K562 (cell line): ENCODE measurements at regions not wholly inside any gene's neighbourhood (a gene's known extent, or its start where the extent isn't known, plus 50 kb on each side); places are given as distances from the start of the nearest gene placed in this dataset.

Source experiments
- BCL6 ChIP-seq: fragments of 250-450 bp; sonication (Bioruptor Pico); IDR thresholded peaks from 2 replicates; pipeline ENCODE4 v1.4.0; 2020
- BRCA1 ChIP-seq, 2 experiments: fragments of 450-650 bp in 1 of 2; sonication (generic) in 1 of 2; formaldehyde crosslinking in 1 of 2; IDR thresholded peaks; 2 replicates each; pipeline versions ENCODE4 v1.5.0 to v1.6.1; 2017 to 2020; ENCODE audit warnings: mild to moderate bottlenecking in 1 of 2, missing genetic modification reagents in 1 of 2
- E2F3 ChIP-seq: fragments of 250-450 bp; sonication (Bioruptor Pico); IDR thresholded peaks from 2 replicates; pipeline ENCODE4 v1.4.0; 2020; ENCODE audit warnings: mild to moderate bottlenecking
- JUN ChIP-seq, 2 experiments: sonication (generic) in 1 of 2; formaldehyde crosslinking in 1 of 2; IDR thresholded peaks; 2 replicates each; pipeline versions ENCODE4 v1.6.1 to v1.8.0; 2012 to 2022; ENCODE audit warnings: borderline replicate concordance in 2 of 2, mild to moderate bottlenecking in 2 of 2, improper control_type of control experiment in 1 of 2, low read depth in 1 of 2, low read length in 1 of 2, missing genetic modification reagents in 1 of 2
- KDM4B ChIP-seq, 2 experiments: fragments of 450-650 bp in 1 of 2; sonication (generic) in 1 of 2; IDR thresholded peaks; 2 replicates each; pipeline ENCODE4 v1.6.1; 2016 to 2017; ENCODE audit warnings: borderline replicate concordance in 2 of 2, antibody characterized with exemption in 1 of 2, low read depth in 1 of 2, mild to moderate bottlenecking in 1 of 2
- POLR2A ChIP-seq: fragments of 450-650 bp; conservative IDR thresholded peaks from 2 replicates; pipeline ENCODE4 v1.6.1; 2016
- POLR2AphosphoS2 ChIP-seq: IDR thresholded peaks from 2 replicates; pipeline ENCODE4 v1.6.1; 2012; ENCODE audit warnings: low read length, improper control_type of control experiment
- ZC3H11A ChIP-seq: IDR thresholded peaks from 2 replicates; pipeline ENCODE4 v1.6.1; 2012; ENCODE audit warnings: low read depth, low read length, improper control_type of control experiment
- ZNF644 ChIP-seq: fragments of 200-800 bp; sonication (Bioruptor generic); IDR thresholded peaks from 2 replicates; pipeline ENCODE4 v1.6.1; 2016; ENCODE audit warnings: low read depth, missing genetic modification characterization, missing compliant biosample characterization
- ZNF75A ChIP-seq: fragments of 450-650 bp; formaldehyde crosslinking; IDR thresholded peaks from 2 replicates; pipeline ENCODE4 v1.4.0; 2020; ENCODE audit warnings: mild to moderate bottlenecking
- TF ChIP-seq, protein P1 (sequence below), 3 experiments: IDR thresholded peaks in 2 of 3; conservative IDR thresholded peaks in 1 of 3; 2 replicates each; pipeline ENCODE4 v1.5.1; 2011 to 2012; ENCODE audit warnings: low read length in 3 of 3, mild to moderate bottlenecking in 3 of 3, control low read depth in 2 of 3, improper control_type of control experiment in 1 of 3, inconsistent platforms in 1 of 3, low read depth in 1 of 3, mixed read lengths in 1 of 3, moderate library complexity in 1 of 3; ENCODE audit not compliant: insufficient read depth in 2 of 3
- TF ChIP-seq, protein P2 (sequence below): fragments of 150-350 bp; IDR thresholded peaks from 2 replicates; pipeline ENCODE4 v1.6.1; 2014; ENCODE audit warnings: low read depth, mild to moderate bottlenecking, low read length, borderline replicate concordance

DNA sequence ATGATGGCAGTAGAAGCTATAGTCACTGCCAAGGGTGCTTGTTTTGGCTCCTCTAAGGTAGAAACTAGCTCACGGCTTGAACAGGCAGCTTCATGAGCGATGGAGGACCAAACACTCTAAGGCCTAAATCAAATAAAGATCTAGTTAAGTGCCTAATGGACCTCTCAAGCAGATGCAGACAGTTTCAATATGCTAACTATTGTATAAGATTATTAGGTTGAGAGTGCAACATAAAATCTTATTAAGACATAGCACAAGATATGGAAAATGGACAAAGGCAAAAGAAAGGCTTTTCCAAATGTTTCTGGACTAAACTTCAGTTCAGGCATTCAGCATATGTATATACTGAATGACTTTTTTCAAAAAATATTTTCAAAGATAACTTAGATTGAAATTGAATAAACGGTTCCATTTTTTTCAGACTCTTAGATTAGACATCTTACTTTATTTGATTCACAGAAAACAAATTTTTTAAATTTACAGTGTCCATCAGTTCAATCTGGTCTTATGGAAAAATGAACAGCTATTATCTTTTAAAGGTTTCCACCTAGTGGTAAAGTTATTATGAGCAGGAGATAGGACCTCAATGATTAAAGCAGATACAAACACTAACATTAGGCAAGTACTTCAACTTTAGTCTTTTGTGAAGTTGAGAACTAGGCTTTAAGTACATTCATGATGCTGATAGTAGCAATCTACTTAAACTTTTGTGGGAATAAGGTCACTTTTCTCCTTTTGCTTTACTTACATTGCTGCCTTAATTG lies 1167.7 kb downstream of the MAT2B start:
- TF ChIP-seq POLR2AphosphoS2, result no peak
- TF ChIP-seq, protein P1, sequence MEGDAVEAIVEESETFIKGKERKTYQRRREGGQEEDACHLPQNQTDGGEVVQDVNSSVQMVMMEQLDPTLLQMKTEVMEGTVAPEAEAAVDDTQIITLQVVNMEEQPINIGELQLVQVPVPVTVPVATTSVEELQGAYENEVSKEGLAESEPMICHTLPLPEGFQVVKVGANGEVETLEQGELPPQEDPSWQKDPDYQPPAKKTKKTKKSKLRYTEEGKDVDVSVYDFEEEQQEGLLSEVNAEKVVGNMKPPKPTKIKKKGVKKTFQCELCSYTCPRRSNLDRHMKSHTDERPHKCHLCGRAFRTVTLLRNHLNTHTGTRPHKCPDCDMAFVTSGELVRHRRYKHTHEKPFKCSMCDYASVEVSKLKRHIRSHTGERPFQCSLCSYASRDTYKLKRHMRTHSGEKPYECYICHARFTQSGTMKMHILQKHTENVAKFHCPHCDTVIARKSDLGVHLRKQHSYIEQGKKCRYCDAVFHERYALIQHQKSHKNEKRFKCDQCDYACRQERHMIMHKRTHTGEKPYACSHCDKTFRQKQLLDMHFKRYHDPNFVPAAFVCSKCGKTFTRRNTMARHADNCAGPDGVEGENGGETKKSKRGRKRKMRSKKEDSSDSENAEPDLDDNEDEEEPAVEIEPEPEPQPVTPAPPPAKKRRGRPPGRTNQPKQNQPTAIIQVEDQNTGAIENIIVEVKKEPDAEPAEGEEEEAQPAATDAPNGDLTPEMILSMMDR (IDR thresholded peaks at IDR 0.05 in 2 of 3, conservative IDR thresholded peaks at IDR 0.05 in 1 of 3; ENCODE audit: insufficient read depth in 2 of 3, low read depth in 1 of 3, low read length in 3 of 3), result no peak
- TF ChIP-seq BCL6, result no peak
- TF ChIP-seq, protein P2, sequence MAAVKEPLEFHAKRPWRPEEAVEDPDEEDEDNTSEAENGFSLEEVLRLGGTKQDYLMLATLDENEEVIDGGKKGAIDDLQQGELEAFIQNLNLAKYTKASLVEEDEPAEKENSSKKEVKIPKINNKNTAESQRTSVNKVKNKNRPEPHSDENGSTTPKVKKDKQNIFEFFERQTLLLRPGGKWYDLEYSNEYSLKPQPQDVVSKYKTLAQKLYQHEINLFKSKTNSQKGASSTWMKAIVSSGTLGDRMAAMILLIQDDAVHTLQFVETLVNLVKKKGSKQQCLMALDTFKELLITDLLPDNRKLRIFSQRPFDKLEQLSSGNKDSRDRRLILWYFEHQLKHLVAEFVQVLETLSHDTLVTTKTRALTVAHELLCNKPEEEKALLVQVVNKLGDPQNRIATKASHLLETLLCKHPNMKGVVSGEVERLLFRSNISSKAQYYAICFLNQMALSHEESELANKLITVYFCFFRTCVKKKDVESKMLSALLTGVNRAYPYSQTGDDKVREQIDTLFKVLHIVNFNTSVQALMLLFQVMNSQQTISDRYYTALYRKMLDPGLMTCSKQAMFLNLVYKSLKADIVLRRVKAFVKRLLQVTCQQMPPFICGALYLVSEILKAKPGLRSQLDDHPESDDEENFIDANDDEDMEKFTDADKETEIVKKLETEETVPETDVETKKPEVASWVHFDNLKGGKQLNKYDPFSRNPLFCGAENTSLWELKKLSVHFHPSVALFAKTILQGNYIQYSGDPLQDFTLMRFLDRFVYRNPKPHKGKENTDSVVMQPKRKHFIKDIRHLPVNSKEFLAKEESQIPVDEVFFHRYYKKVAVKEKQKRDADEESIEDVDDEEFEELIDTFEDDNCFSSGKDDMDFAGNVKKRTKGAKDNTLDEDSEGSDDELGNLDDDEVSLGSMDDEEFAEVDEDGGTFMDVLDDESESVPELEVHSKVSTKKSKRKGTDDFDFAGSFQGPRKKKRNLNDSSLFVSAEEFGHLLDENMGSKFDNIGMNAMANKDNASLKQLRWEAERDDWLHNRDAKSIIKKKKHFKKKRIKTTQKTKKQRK, result no peak
- no peak for TF ChIP-seq POLR2A
- TF ChIP-seq JUN (IDR thresholded peaks at IDR 0.05; ENCODE audit: borderline replicate concordance, low read depth, low read length), result no peak
- TF ChIP-seq JUN (CRISPR knock-in tag; IDR thresholded peaks at IDR 0.05; ENCODE audit: borderline replicate concordance), result no peak
- no peak for TF ChIP-seq E2F3
- no peak for TF ChIP-seq BRCA1 (IDR thresholded peaks at IDR 0.05)
- no peak for TF ChIP-seq BRCA1 (CRISPR knock-in tag; IDR thresholded peaks at IDR 0.05)
- TF ChIP-seq KDM4B (IDR thresholded peaks at IDR 0.05; ENCODE audit: borderline replicate concordance in 2 of 2, low read depth in 1 of 2), result no peak
- no peak for TF ChIP-seq ZNF644 (tag)
- no peak for TF ChIP-seq ZC3H11A
- TF ChIP-seq ZNF75A (CRISPR knock-in tag), result no peak
